ENCODE measurements at regions not wholly inside any gene's neighbourhood (a gene's known extent, or its start where the extent isn't known, plus 50 kb on each side); places are given as distances from the start of the nearest gene placed in this dataset.
A peak's percentile ranks its signal among the peaks of the same experiment; 100 is the strongest.

DNA sequence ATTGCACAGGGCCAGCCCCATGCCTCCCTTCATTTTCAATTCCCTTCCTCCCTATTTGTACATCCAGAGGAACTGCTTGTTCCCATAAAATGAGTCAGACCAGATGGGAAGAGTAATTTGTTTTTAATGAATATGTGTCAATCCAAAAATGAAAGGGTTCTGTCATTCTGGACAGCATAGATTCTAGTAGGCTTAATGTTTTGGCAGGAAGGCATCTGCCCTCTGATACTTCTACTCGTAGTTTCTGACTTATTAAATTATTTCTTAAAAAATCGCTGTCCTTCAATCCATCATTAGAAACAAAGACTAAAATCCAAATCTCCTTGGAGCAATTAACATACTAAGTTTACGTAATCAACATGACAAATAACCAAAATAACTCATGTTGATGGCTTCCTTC, 665.5 kb downstream of the TENT5A start:
- intact Hi-C loops (cut with micrococcal nuclease), result no loop called here
- Mint-ChIP-seq H3K27ac (ENCODE audit: low read depth, unreplicated experiment) (peak overlapping the region; percentile 31), H3K9me3 (ENCODE audit: unreplicated experiment) (no peaks in the 10 kb centered on the region), H3K4me3 (ENCODE audit: unreplicated experiment) (no peak overlapping the region), H3K36me3 (ENCODE audit: insufficient read depth, unreplicated experiment) (no peaks in the 10 kb centered on the region), H3K4me1 (ENCODE audit: insufficient read depth, unreplicated experiment) (peaks cover 6% of the 10 kb centered on the region), H3K27me3 (ENCODE audit: insufficient read depth, unreplicated experiment) (no peaks in the 10 kb centered on the region)
- CTCF ChIA-PET, result no interaction called here
- no TSS peak for BruUV-seq (replicated peaks)
- POLR2A ChIA-PET, result no interaction called here
- DNase-seq (ENCODE audit: unreplicated experiment), result peak; percentile 17
- TF ChIP-seq, protein P1, sequence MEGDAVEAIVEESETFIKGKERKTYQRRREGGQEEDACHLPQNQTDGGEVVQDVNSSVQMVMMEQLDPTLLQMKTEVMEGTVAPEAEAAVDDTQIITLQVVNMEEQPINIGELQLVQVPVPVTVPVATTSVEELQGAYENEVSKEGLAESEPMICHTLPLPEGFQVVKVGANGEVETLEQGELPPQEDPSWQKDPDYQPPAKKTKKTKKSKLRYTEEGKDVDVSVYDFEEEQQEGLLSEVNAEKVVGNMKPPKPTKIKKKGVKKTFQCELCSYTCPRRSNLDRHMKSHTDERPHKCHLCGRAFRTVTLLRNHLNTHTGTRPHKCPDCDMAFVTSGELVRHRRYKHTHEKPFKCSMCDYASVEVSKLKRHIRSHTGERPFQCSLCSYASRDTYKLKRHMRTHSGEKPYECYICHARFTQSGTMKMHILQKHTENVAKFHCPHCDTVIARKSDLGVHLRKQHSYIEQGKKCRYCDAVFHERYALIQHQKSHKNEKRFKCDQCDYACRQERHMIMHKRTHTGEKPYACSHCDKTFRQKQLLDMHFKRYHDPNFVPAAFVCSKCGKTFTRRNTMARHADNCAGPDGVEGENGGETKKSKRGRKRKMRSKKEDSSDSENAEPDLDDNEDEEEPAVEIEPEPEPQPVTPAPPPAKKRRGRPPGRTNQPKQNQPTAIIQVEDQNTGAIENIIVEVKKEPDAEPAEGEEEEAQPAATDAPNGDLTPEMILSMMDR (IDR thresholded peaks at IDR 0.05; ENCODE audit: unreplicated experiment), result no peak

DNA sequence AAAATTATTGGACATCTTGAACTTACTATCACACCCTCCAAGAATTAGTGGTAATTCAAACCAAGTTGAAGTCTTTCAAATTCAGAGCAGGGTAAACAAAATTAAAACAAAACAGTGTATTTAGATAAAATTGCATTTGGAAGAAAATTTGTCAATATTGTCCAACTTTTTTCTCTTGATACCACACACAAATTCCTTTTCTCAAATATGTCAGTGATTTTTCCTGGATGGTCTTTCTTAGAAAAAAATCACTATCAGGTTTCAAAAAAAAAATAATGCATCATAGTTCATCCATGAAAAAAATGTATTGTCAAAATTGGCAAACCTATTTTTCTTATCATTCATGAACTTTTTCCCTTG, 667.1 kb downstream of the TENT5A start:
- Mint-ChIP-seq H3K9me3 (ENCODE audit: unreplicated experiment) (no peaks in the 10 kb centered on the region), H3K27ac (ENCODE audit: low read depth, unreplicated experiment) (no peak overlapping the region), H3K27me3 (ENCODE audit: insufficient read depth, unreplicated experiment) (no peaks in the 10 kb centered on the region), H3K4me1 (ENCODE audit: insufficient read depth, unreplicated experiment) (peaks cover 6% of the 10 kb centered on the region), H3K36me3 (ENCODE audit: insufficient read depth, unreplicated experiment) (no peaks in the 10 kb centered on the region), H3K4me3 (ENCODE audit: unreplicated experiment) (no peak overlapping the region)
- POLR2A ChIA-PET, result no interaction called here
- intact Hi-C loops (cut with micrococcal nuclease), result no loop called here
- no peak for DNase-seq (ENCODE audit: unreplicated experiment)
- CTCF ChIA-PET, result no interaction called here
- BruUV-seq (replicated peaks), result no TSS peak
- TF ChIP-seq, protein P1 (IDR thresholded peaks at IDR 0.05; ENCODE audit: unreplicated experiment), result no peak

DNA sequence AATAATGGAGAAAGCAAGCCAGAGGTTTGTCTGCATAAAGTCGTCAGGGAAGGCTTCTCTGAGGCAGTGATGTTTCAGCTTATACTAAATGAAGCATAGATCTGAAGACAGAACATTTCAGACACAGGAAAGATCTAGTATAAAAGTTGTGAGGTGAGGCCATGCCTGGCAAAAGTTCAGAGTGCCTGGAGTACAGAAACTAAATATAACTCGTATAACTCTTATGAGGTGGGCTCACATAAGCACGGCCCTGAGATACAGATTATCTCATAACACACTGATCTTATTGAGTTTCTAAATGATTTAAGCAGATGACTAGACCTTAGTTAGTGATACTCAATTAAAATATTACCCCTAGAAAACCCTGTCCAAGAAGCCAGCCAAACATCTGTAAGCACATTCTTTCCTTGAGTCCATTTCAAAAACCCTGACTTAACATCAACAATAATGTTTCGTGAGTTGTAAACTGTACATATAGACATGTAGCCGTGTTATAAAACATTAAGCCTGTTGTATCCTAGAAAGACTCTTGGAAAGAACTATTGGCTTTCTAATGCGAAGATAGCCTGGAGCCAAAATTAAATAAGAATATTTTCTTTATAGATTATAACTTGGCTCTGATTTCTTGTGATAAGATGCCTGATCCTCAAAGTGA, 667.6 kb downstream of the TENT5A start:
- ChIA-PET CTCF (no interaction called here), POLR2A (no interaction called here)
- TF ChIP-seq, protein P1 (IDR thresholded peaks at IDR 0.05; ENCODE audit: unreplicated experiment), result no peak
- peaks cover 6% of the 10 kb centered on the region for H3K4me1 Mint-ChIP-seq (ENCODE audit: insufficient read depth, unreplicated experiment)
- H3K27ac Mint-ChIP-seq (ENCODE audit: low read depth, unreplicated experiment), result no peak overlapping the region
- no peaks in the 10 kb centered on the region for H3K9me3 Mint-ChIP-seq (ENCODE audit: unreplicated experiment)
- H3K4me3 Mint-ChIP-seq (ENCODE audit: unreplicated experiment), result no peak overlapping the region
- DNase-seq (ENCODE audit: unreplicated experiment), result no peak
- BruUV-seq (replicated peaks), result no TSS peak
- no peaks in the 10 kb centered on the region for H3K36me3 Mint-ChIP-seq (ENCODE audit: insufficient read depth, unreplicated experiment)
- no peaks in the 10 kb centered on the region for H3K27me3 Mint-ChIP-seq (ENCODE audit: insufficient read depth, unreplicated experiment)
- intact Hi-C loops (cut with micrococcal nuclease), result no loop called here

DNA sequence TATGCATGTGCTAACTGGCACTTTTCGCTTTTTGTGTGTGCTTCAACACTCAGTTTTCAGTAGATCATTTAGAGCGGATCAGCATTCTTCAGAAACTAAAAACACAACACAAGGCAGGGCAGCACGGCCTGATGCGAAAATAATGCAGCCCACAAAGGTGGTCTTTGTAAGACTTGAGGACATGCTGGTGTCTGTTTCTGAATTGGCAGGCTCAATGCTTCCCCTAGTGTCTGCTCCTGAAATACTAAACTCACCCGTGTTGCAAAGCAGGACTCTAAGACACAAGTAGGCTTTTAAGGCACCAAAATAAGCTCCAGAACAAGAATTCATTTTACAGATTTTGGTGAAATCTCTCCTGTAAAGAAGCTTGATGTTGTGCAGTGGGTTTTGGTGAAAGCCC, 676.5 kb downstream of the TENT5A start:
- TF ChIP-seq, protein P1 (IDR thresholded peaks at IDR 0.05; ENCODE audit: unreplicated experiment), result peak; percentile 19
- CTCF ChIA-PET, result interaction anchor here (0.5 to 1.4 kb wide), 6 partner anchors 14 to 829 kb away, joined by 3 to 4 read pairs (median 3); no protein-coding TSS in a partner anchor
- intact Hi-C loops (cut with micrococcal nuclease), result no loop called here

More for the DNA sequence above, 676.5 kb downstream of the TENT5A start:
- POLR2A ChIA-PET, result no interaction called here
- no peaks in the 10 kb centered on the region for H3K27me3 Mint-ChIP-seq (ENCODE audit: insufficient read depth, unreplicated experiment)
- no peaks in the 10 kb centered on the region for H3K4me1 Mint-ChIP-seq (ENCODE audit: insufficient read depth, unreplicated experiment)
- H3K36me3 Mint-ChIP-seq (ENCODE audit: insufficient read depth, unreplicated experiment), result no peaks in the 10 kb centered on the region
- no peak overlapping the region for H3K4me3 Mint-ChIP-seq (ENCODE audit: unreplicated experiment)
- H3K9me3 Mint-ChIP-seq (ENCODE audit: unreplicated experiment), result peaks cover 4% of the 10 kb centered on the region
- no peak overlapping the region for H3K27ac Mint-ChIP-seq (ENCODE audit: low read depth, unreplicated experiment)
- BruUV-seq (replicated peaks), result no TSS peak
- peak; percentile 17 for DNase-seq (ENCODE audit: unreplicated experiment)

Data from MCF 10A (cell line).